ENCODE measurements at regions not wholly inside any gene's neighbourhood (a gene's known extent, or its start where the extent isn't known, plus 50 kb on each side); places are given as distances from the start of the nearest gene placed in this dataset.
"Not testable (repeated sequence)": the region's sequence is repeated elsewhere in the genome, so short reads cannot be mapped to it uniquely, and the experiment has no call there.

DNA sequence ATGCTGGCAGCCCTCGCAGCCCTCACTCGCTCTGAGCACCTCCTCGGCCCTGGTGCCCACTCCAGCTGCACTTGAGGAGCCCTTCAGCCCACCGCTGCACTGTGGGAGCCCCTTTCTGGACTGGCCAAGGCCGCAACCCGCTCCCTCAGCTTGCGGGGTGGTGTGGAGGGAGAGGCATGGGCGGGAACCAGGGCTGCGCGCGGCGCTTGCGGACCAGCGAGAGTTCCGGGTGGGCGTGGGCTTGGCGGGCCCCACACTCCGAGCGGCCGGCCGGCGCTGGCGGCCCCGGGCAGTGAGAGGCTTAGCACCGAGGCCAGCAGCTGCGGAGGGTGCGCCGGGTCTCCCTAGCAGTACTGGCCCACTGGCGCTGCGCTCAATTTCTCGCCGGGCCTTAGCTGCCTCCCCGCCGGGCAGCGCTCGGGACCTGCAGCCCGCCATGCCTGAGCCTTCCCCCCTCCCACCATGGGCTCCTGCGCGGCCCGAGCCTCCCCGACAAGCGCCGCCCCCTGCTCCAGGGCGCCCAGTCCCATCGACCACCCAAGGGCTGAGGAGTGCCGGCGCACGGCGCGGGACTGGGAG lies 283.7 kb upstream of the TMEM132C start:
- DNase-seq (ENCODE audit: low read depth in 1 of 2, low spot score in 1 of 2) = not testable (repeated sequence)

DNA sequence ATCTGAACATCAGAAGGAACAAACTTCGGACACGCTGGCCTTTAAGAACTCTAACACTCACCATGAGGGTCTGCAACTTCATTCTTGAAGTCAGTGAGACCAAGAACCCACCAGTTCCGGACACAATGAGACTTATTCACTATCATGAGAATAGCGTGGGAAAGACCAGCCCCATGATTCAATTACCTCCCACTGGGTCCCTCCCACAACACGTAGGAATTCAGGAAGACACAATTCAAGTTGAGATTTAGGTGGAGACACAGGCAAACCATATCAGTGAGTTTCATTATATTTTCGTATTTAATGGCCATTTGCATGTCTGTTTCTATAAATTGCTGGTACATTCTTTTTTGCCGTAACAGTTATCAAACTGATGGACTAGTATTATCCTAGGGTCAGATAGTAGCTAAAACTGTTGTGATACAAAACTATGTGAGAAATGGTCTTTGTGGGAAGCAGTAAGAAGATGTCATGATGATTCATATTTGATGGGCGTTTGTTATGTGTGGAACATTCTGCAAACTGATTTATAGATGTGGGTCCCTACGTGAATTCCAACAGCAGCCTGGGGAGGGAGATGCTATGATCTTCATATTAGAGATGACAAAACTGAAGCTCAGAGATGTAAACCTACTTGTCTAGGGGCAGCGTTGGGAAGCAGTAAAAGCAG lies 282.4 kb upstream of the TMEM132C start:
- DNase-seq (ENCODE audit: low read depth in 1 of 2, low spot score in 1 of 2) = no peak

DNA sequence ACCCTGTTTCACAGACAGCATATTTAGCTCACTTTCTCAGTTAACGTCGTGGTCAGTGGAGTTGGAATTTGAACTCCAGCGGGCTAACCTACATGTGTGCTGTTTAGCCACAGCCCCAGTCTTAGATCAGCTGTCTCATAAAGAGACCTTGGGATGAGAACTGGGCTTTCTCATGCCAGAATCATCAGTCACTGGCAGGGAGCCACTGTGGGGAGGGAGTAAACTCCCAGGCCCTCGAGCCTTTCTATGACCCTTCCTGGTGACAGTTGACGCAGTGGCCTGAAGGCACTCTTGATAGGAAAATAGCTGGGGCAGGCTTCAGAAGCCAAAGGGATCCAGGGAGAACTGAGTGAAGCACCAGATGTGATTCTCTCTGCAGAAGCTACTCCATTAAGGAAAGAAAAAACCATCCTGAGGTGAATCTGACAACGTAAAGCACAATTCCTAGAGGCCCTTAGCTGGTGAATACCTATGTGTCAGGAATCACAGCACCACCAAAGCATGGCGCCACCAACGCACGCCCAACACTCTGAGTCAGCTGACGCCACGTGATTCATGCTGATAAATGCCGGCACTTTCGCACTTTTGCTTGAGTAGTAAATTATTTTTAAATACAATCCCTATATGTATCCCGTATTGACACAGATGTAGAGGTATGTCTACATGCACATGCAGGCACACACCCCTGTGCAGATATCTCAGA lies 279.6 kb upstream of the TMEM132C start:
- no peak for DNase-seq (ENCODE audit: low read depth in 1 of 2, low spot score in 1 of 2)

DNA sequence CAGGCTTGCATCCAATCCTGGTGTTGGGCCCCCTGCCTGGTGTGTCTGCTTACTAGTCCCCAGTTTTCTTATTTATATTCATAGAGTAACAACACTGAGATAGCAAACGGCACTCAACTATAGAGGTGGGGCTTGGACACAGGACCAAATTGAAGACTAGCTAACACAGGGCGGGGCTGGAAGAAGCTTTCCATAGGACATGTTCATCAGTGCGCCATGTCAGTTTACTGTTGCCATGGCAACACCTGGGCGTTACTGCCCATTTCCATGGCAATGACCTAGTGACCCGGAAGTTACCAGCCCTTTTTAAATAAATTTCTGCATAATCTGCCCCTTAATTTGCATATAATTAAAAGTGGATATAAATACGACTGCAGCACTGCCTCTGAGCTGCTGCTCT lies 275.5 kb upstream of the TMEM132C start:
- DNase-seq (ENCODE audit: low read depth in 1 of 2, low spot score in 1 of 2) = no peak

DNA sequence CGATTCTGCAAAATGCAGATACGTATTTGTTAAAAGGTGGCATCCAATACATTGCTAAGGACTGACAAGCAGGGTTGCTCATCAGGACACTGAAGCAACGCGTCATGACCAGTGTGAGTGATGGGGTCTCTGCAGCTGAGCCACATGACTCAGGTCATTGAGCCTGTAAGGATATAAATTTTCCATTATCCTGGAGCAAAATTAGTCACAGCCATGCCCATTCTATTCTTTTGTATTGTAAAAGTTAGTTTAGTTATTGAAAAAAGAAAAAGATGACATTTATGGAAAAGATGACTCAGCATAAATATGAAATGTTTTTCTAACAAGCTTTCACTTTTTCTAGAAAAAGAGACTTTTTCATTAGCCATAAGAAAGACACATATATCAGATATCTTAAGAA lies 268.0 kb upstream of the TMEM132C start:
- no peak for DNase-seq (ENCODE audit: low read depth in 1 of 2, low spot score in 1 of 2)

DNA sequence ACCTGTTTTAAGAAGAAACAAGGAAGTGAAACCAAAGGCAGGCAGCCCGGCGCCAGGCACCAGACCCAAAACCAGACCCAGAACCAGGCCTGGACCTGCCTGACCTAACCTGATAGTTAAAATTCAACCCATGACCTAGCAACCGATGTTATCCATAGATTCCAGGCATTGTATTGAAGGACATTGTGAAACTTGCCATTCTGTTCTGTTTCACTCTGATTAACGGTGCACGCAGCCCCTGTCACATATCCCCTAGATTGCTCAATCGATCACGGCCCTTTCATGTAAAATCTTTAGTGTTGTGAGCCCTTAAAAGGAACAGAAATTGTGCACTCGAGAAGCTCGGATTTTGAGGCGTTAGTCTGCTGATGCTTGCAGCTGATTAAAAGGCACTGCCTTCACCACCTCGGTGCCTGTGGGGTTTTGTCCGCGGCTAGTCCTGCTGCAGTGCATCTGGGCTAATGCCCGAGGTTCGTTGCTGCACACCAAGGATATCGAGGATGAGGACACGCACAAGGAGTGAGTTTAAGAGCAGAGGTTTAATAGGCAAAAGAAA lies 262.5 kb upstream of the TMEM132C start:
- DNase-seq (ENCODE audit: low read depth in 1 of 2, low spot score in 1 of 2) = no peak

DNA sequence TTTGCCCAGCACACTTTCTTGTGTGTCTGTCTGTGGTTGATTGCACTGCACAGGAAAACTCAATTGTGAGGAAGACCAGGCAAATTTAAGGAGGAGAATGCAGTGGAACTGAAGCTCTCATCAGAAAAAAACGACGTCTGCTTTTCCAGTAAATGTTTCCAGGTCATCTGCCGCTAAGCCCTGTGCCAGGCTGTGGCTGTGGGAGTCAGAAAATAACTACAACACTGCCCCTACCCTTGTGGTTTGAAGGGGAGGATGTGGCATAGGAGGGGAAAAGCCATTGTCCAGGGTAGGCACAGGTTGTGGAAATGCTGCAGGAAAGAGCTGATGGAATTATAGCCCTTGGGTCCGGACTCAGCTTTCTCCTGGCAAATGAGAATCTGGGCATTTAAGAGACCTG lies 259.7 kb upstream of the TMEM132C start:
- no peak for DNase-seq (ENCODE audit: low read depth in 1 of 2, low spot score in 1 of 2)

DNA sequence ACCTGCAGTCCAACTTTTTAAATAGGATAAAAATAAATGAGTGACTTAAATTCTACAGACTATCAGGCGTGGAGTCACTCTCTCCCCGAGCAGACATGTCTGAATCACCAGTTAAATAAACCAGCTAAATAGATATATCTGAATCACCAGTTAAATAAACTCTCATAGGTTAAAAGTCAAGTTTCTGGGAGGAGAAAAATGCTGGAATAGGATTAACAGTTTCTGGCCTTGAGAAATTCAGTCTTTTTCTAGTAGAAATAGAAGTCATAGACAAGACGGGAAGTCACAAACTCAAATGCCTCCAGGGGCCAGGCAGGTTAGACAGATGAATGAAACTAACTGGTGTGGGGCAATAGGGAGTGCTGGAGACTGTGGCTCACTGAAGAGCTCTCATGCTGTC lies 258.6 kb upstream of the TMEM132C start:
- DNase-seq (ENCODE audit: low read depth in 1 of 2, low spot score in 1 of 2) = no peak

DNA sequence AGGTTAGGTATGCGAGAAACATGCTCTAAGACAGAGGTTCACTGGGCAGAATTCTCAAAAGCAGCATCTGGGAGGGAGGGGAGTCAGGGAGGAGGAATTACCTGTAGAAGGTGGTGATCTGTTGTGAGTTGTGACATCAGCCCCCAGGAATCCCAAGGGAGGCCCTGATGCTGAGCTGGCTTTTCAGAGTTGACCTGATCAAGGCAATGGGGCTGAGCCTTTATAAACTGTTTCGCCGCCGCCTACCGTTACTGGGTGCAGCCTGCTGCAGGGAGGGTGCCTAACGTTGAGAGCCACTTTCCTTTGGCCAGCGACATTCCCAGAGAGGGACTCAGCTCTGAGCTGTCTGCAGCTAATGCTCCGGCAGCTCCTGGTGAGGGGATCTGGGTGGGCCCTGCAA lies 257.9 kb upstream of the TMEM132C start:
- no peak for DNase-seq (ENCODE audit: low read depth in 1 of 2, low spot score in 1 of 2)

DNA sequence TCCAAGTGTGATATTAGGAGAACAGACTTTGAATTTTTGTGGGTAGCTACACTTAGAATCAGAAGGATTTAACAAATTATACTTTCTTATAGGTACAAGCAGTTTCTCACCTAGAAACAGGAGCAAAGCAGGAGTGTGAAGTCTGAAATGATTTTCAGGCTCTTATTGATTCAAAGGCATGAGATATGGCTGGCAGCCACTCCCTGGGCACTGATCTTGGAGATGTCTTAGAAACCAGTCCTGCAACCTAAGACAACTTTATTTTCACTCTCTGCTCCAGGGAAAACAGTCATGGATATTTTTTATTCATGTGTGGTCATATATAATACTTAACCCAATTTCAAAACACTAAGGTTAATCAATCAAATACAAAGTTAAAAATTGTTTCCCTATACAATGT lies 254.9 kb upstream of the TMEM132C start:
- no peak for DNase-seq (ENCODE audit: low read depth in 1 of 2, low spot score in 1 of 2)

DNA sequence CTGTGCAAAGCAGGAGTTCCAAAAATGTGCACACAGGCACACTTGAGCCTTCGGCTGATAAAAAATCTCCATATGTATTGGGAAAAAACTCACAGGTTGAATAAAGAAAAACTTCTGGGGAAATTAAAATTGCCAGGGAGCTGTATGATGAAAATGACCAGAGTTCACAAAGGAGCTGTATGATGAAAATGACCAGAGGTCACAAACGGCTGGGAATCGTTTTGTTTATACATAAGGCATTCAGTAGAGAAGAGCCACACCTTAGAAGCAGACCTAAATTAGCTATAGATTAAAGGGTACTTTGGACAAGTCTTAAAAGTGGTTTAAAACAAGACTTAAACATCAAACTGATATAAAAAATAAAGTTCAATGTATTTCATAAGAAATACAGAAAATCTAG lies 251.7 kb upstream of the TMEM132C start:
- DNase-seq (ENCODE audit: low read depth in 1 of 2, low spot score in 1 of 2) = no peak

DNA sequence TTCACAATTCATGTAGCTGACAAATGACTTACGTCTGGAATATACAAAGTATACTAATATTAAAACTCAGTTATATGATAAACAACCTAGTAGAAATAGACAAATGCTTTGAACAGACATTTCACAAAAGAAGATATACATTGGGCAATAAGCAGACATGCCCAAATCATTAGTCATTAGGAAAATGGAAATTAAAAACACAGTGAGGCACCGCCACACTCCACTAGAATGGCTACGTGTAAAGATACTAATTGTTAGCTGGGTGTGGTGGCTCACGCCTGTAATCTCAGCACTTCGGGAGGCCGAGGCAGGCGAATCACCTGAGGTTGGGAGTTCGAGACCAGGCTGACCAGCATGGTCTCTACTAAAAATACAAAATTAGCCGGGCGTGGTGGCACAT lies 248.9 kb upstream of the TMEM132C start:
- DNase-seq (ENCODE audit: low read depth in 1 of 2, low spot score in 1 of 2) = no peak

DNA sequence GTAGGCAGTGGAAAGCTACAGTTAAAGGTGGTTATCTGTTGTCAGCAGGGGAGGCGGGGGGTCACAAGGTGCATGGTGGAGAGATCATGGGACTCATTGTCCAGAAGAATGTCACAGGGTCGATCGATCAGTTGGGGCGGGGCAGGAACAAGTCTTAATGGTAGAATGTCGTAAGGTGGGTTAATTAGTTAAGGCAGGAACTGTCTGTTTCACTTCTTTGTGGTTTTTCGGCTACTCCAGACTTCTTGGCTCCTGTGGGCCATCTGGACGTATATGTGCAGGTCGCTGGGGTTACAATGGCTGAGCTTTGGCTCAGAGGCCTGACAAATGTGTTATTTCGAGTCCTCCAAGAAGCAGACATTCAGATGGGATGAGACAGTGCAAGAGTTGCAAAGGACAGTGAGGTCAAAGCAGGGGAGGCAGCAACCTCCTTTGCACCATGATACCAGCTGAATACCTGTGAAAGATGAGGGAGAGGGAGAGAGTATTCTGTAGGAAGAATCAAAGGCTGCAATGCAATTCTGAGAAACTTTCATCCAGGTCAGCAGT lies 246.9 kb upstream of the TMEM132C start:
- no peak for DNase-seq (ENCODE audit: low read depth in 1 of 2, low spot score in 1 of 2)

DNA sequence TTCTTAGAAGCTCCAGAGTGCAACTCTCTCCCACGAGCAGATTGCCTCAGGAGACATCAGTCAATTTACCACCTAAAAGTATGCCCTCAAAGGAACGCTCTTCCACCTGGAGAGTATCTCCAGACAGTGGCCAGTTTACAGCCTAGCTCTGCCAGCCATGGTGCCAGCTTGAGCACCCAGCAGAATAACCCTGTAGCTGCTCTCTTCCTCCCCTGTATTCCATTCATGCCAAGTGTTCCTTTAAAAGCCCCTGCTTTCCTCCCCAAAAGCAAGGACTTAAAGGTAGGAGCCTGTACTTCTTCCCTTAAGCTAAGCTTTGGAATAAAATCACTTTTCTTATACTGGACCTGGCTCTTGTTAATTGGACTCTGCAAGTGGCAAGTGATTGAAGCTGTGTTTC lies 245.4 kb upstream of the TMEM132C start:
- DNase-seq (ENCODE audit: low read depth in 1 of 2, low spot score in 1 of 2) = no peak

DNA sequence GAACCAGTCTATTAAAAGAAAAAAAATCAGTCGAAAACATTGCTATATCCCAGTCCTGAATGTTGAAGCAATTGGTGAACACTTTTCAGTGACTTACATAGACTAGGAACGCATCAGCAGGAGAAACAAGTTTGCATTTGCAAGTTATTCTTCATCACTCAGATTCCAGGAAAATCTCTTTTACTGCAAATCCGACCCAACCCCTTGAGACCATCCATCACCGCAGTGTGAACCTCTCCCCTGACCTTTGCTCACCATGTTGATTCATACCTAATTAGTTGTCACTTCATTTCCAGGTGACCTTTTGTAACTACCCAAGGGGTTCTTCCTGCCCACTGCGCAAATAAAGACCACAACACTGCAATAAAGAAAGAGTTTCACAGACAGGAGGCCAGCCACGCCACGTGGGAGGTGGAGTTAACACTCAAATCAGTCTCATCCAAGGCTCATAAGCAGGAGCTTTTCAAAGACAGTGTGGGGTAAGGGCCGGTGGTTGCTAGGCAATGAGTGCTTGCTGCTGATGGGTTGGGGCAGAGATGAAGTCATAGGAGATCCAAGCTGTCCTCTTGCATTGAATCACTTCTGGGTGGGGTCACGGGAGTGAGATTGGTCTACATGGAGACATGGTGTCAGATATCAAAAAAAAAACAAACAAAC lies 241.3 kb upstream of the TMEM132C start:
- no peak for DNase-seq (ENCODE audit: low read depth in 1 of 2, low spot score in 1 of 2)

DNA sequence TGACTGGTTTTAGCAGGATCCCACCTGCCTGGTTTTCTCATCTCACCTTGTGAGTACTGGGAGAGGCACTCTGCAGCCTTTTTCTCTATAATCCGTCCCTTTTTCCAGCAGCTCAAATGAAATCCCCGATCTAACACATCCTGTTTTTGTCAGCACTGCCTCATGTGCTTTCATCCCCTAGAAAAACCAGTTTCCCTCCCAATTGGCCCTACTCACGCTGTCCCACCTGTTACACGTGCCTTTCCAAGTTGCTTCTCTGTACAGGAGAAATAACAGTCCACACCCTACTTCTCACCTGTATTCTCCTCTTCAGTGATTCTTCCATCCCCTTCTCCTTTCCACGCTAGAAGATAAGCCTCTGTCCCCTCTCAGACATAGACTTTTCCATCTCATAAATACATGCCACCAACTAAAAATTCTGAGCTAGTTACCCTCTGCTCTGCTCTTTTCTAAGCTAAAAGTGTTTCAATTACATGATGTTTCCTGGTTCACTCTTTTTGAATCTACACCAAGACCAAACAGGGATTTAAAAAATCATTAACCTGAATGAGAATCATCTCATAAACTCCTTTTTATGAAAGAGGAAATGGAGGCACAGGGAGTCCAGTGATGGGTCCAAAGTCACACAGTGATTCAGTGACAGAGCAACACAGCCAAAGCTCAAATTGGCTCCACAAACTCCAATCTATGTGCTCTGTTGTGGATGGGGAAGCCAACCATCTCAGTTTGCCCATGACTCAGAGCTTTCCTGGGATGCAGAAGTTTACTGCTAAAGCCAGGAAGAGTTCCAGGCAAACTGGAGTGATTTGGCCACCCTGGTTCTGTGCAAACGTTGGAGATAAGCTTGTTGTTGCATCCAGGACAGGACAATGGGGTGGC lies 240.0 kb upstream of the TMEM132C start:
- no peak for DNase-seq (ENCODE audit: low read depth in 1 of 2, low spot score in 1 of 2)

DNA sequence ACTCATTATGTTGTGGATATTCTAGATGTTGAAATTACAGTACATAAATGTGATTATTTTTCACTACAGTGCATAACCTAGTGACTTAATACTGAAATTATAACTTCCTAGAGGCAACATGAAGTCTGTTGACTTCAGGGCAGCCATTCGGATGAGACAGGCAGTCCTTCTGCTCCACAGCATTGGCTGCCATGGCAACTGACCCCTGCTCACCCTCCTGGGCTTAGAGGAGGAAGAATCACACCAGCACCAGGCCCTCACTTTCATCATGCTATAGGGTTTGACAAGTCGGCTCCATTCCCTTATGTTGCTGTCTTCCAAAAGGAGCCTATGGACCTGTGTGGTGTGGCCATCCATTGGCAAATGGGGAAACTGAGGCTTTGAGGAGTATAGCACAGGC lies 233.5 kb upstream of the TMEM132C start:
- DNase-seq (ENCODE audit: low read depth in 1 of 2, low spot score in 1 of 2) = no peak

DNA sequence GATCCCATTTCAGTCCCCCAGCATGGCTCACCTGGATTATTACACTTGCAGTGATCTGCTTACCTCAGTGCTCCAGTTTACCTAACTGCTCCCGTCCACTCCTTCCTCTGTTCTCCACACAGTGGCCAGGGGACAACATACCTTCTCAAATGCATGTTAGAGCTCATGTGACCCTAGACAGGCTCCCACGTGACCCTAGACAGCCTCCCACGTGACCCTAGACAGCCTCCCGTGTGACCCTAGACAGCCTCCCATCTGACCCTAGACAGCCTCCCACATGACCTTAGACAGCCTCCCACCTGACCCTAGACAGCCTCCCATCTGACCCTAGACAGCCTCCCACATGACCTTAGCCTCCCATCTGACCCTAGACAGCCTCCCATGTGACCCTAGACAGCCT lies 226.0 kb upstream of the TMEM132C start:
- no peak for DNase-seq (ENCODE audit: low read depth in 1 of 2, low spot score in 1 of 2)

DNA sequence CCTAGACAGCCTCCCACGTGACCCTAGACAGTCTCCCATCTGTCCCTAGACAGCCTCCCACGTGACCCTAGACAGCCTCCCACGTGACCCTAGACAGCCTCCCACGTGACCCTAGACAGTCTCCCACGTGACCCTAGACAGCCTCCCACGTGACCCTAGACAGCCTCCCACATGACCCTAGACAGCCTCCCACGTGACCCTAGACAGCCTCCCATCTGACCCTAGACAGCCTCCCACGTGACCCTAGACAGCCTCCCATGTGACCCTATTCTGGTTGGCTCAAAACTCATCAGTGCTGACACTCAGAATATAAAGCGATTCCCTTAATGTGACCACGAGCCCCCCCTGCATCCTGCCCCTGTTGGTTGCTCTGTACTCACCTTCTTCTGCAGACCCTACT lies 224.7 kb upstream of the TMEM132C start:
- not testable (repeated sequence) for DNase-seq (ENCODE audit: low read depth in 1 of 2, low spot score in 1 of 2)

DNA sequence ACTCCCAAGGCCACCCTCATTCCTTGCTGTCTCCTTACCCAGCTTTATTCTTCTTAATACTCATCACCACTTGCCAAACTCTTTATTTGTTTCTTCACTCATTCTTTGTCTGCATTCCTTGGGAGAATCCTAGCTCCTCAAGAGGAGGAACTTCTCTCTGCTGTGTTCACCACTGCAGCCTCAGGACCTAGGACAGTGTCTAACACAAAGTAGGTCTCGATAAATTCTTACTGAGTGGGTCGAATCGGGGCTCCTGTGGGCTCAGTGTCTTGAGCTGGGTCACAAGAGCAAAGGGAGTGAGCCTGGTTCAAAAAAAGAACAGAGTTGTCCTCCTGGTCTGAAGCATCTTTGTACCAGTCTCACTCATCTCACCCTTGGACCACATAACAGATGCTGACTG lies 224.1 kb upstream of the TMEM132C start:
- DNase-seq (ENCODE audit: low read depth in 1 of 2, low spot score in 1 of 2) = no peak

DNA sequence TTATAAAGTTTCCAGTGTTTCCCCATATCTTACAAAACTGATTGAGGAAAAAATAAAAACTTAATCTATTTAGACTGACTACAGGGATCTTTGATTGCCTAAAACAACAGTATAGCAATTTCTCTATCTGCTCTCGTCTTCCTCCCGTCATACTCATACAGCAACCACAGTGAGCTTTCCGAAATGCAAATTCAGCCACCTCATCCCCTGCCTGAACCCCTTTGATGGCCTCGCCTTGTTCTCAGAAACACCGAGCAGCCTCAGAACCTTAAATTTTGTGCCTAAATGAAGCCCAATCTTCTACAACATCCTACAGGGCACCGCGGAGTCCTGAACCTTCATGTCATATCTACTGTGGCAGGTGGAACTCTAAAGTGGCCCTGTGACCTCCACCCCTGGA lies 223.7 kb upstream of the TMEM132C start:
- no peak for DNase-seq (ENCODE audit: low read depth in 1 of 2, low spot score in 1 of 2)
